Gastroesophageal sphincter (tissue), 3 donors: ENCODE measurements at regions not wholly inside any gene's neighbourhood (a gene's known extent, or its start where the extent isn't known, plus 50 kb on each side); places are given as distances from the start of the nearest gene placed in this dataset.

Source experiments
- CTCF ChIP-seq, 4 experiments: fragments of 200-600 bp in 2 of 4; fragments of 450-650 bp in 2 of 4; sonication (generic) in 1 of 4; IDR thresholded peaks; one replicate each; pipeline ENCODE4 v1.5.1; 2017 to 2019; ENCODE audit warnings: antibody characterized with exemption in 4 of 4, mild to moderate bottlenecking in 2 of 4, moderate library complexity in 2 of 4
- POLR2AphosphoS5 ChIP-seq: sonication (generic); formaldehyde crosslinking; IDR thresholded peaks from one replicate; pipeline ENCODE4 v1.6.1; 2017; ENCODE audit warnings: antibody characterized with exemption

- TF ChIP-seq CTCF (IDR thresholded peaks at IDR 0.05) (no peak), POLR2AphosphoS5 (no peak)
Observed at GRCh38 chr17:13405080-13405479, 196.6 kb downstream of the HS3ST3A1 start.
